ENCODE measurements at regions not wholly inside any gene's neighbourhood (a gene's known extent, or its start where the extent isn't known, plus 50 kb on each side); places are given as distances from the start of the nearest gene placed in this dataset.

DNA sequence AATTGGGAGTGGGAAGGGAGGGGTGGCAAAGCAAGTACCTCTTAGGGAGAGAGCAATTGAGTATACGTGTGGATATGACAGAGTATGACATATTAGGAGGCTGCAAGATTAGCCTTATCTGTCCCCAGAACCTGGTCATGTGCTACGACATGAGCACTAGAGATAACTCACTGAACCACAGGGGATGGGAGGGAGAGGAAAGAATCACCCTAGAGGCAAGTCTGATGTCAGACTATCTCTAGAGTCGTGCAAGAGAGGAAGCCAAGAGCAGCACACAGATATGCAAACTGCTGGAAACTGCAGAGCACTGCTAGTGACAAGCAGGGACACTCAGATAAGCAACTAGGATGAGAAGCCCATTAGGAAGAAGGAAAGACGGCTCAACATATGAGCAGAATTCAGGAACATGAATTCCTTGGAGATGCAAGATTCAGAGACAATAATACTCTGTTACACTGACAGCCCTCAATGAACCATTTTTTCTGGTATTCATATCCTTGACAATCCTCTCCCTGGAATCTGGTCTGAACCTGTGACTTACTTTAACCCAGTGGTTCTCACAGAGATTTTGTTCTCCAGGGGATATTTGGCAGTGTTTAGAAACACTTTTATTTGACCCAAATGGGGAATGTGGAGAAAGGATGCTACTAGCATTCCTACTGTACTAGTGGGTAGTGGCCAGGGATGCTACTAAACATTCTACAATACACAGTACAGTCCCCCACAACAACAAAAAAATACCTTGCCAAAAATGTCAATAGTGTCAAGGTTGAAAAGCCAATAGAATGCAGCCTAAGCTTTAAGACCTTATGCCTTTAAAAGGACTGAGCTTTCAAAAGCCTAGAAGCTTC, 84.0 kb upstream of the BMP2K start:
- TF ChIP-seq POLR2A (IDR thresholded peaks at IDR 0.05; ENCODE audit: low read length) (peak; percentile 87), GATA1 (IDR thresholded peaks at IDR 0.05; ENCODE audit: low read depth, low read length) (peak; percentile 100)
